ENCODE measurements at regions not wholly inside any gene's neighbourhood (a gene's known extent, or its start where the extent isn't known, plus 50 kb on each side); places are given as distances from the start of the nearest gene placed in this dataset.

- no peaks in the 10 kb centered on the region for H3K36me3 Mint-ChIP-seq (ENCODE audit: low read depth)
- intact Hi-C loops (cut with micrococcal nuclease) = loop anchor here (10.0 kb wide), 1 partner anchor 322 kb away; no protein-coding TSS in a partner anchor
- no peaks in the 10 kb centered on the region for H3K4me1 Mint-ChIP-seq
- DNase-seq (no peak), ATAC-seq (ENCODE audit: low read depth) (no peak)
- no peak overlapping the region for H3K27ac Mint-ChIP-seq
- POLR2A ChIA-PET = no interaction called here
- TF ChIP-seq CTCF (IDR thresholded peaks at IDR 0.05) = no peak
- H3K27me3 Mint-ChIP-seq = peaks cover 1% of the 10 kb centered on the region
- no peaks in the 10 kb centered on the region for H3K9me3 Mint-ChIP-seq
- CTCF ChIA-PET = no interaction called here
- no peak overlapping the region for H3K4me3 Mint-ChIP-seq
Measured at GRCh38 chr3:153442386-153442785, 280.4 kb downstream of the RAP2B start.

GRCh38 chr3:153442799-153443487 lies 280.9 kb downstream of the RAP2B start:
- Mint-ChIP-seq H3K27ac (no peak overlapping the region), H3K36me3 (ENCODE audit: low read depth) (no peaks in the 10 kb centered on the region), H3K4me1 (no peaks in the 10 kb centered on the region), H3K27me3 (peaks cover 1% of the 10 kb centered on the region), H3K4me3 (no peak overlapping the region), H3K9me3 (no peaks in the 10 kb centered on the region)
- DNase-seq (no peak), ATAC-seq (ENCODE audit: low read depth) (no peak)
- intact Hi-C loops (cut with micrococcal nuclease) = loop anchor here (10.0 kb wide), 1 partner anchor 322 kb away; no protein-coding TSS in a partner anchor
- POLR2A ChIA-PET = no interaction called here
- CTCF ChIA-PET = no interaction called here
- TF ChIP-seq CTCF (IDR thresholded peaks at IDR 0.05) = no peak

GRCh38 chr3:153443961-153444360 lies 281.9 kb downstream of the RAP2B start:
- POLR2A ChIA-PET = no interaction called here
- DNase-seq = no peak
- CTCF ChIA-PET = no interaction called here
- Mint-ChIP-seq H3K27me3 (peaks cover 1% of the 10 kb centered on the region), H3K27ac (no peak overlapping the region), H3K4me1 (no peaks in the 10 kb centered on the region), H3K4me3 (no peak overlapping the region), H3K9me3 (no peaks in the 10 kb centered on the region), H3K36me3 (ENCODE audit: low read depth) (no peaks in the 10 kb centered on the region)
- TF ChIP-seq CTCF (IDR thresholded peaks at IDR 0.05) = no peak
- intact Hi-C loops (cut with micrococcal nuclease) = loop anchor here (10.0 kb wide), 1 partner anchor 321 kb away; no protein-coding TSS in a partner anchor
- no peak for ATAC-seq (ENCODE audit: low read depth)

GRCh38 chr3:153445817-153446216 lies 283.8 kb downstream of the RAP2B start:
- ATAC-seq (ENCODE audit: low read depth) = no peak
- no peak overlapping the region for H3K27ac Mint-ChIP-seq

More at GRCh38 chr3:153445817-153446216, 283.8 kb downstream of the RAP2B start:
- Mint-ChIP-seq H3K9me3 (no peaks in the 10 kb centered on the region), H3K4me3 (no peak overlapping the region), H3K27me3 (peaks cover 1% of the 10 kb centered on the region), H3K36me3 (ENCODE audit: low read depth) (no peaks in the 10 kb centered on the region), H3K4me1 (no peaks in the 10 kb centered on the region)
- DNase-seq = no peak
- ChIA-PET POLR2A (no interaction called here), CTCF (no interaction called here)
- no peak for TF ChIP-seq CTCF (IDR thresholded peaks at IDR 0.05)
- intact Hi-C loops (cut with micrococcal nuclease) = loop anchor here (10.0 kb wide), 1 partner anchor 319 kb away; no protein-coding TSS in a partner anchor
